ENCODE measurements at regions not wholly inside any gene's neighbourhood (a gene's known extent, or its start where the extent isn't known, plus 50 kb on each side); places are given as distances from the start of the nearest gene placed in this dataset.
"Not testable (repeated sequence)": the region's sequence is repeated elsewhere in the genome, so short reads cannot be mapped to it uniquely, and the experiment has no call there.

DNA sequence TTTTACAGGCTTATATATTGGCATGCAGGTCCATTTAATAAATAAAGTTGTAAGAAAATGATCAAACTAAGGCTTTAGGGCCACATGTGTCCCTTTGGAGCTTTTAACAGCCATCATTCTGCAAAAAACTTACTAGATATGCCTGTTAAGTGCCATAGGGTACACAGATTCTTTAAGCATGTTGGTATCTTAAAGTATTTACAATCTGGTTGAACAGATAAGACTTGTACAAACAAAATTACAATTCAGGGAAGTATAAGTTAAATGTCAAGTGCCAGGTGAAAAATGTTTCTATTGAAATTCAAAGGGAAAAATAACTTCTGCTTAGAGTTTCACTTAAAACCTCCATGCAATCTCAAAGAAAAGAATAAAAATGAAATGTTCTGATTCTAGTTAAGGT lies 558.4 kb upstream of the ST8SIA4 start:
- H3K27ac ChIP-seq: no peak overlapping the region
- H3K36me3 ChIP-seq (replicated peaks): no peaks in the 10 kb centered on the region
- in situ Hi-C loops (cut with HindIII; ENCODE audit: low pct_ligation_motif_present, low sequenced_read_pairs): no loop called here
- no peak overlapping the region for H3K4me3 ChIP-seq (ENCODE audit: low read depth, low read length)
- DNase-seq: no peak
- TF ChIP-seq, protein P1, sequence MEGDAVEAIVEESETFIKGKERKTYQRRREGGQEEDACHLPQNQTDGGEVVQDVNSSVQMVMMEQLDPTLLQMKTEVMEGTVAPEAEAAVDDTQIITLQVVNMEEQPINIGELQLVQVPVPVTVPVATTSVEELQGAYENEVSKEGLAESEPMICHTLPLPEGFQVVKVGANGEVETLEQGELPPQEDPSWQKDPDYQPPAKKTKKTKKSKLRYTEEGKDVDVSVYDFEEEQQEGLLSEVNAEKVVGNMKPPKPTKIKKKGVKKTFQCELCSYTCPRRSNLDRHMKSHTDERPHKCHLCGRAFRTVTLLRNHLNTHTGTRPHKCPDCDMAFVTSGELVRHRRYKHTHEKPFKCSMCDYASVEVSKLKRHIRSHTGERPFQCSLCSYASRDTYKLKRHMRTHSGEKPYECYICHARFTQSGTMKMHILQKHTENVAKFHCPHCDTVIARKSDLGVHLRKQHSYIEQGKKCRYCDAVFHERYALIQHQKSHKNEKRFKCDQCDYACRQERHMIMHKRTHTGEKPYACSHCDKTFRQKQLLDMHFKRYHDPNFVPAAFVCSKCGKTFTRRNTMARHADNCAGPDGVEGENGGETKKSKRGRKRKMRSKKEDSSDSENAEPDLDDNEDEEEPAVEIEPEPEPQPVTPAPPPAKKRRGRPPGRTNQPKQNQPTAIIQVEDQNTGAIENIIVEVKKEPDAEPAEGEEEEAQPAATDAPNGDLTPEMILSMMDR (IDR thresholded peaks at IDR 0.05; ENCODE audit: low read depth, low read length, missing control alignments): no peak
- no peaks in the 10 kb centered on the region for H3K27me3 ChIP-seq (replicated peaks)

DNA sequence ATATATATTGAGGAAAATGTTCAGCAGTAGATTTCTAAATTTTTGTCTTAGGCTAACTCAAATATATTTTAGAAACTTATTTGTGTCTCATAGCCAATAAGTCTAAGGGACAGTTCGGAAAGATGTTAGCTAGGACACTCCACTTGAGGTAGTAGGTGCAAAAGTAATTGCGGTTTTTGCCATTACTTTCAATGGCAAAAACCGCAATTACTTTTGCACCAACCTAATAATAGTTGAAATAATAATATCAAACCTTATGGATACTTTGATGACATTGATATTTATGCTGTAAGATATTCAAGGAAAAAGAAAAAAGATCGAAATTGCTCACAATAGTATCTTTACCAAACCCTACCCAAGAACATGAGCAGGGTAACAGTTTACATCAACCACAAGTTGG lies 555.5 kb upstream of the ST8SIA4 start:
- no peak for DNase-seq
- in situ Hi-C loops (cut with HindIII; ENCODE audit: low pct_ligation_motif_present, low sequenced_read_pairs): no loop called here
- H3K27ac ChIP-seq: no peak overlapping the region
- no peak overlapping the region for H3K4me3 ChIP-seq (ENCODE audit: low read depth, low read length)
- H3K27me3 ChIP-seq (replicated peaks): no peaks in the 10 kb centered on the region
- TF ChIP-seq, protein P1 (IDR thresholded peaks at IDR 0.05; ENCODE audit: low read depth, low read length, missing control alignments): no peak
- no peaks in the 10 kb centered on the region for H3K36me3 ChIP-seq (replicated peaks)

DNA sequence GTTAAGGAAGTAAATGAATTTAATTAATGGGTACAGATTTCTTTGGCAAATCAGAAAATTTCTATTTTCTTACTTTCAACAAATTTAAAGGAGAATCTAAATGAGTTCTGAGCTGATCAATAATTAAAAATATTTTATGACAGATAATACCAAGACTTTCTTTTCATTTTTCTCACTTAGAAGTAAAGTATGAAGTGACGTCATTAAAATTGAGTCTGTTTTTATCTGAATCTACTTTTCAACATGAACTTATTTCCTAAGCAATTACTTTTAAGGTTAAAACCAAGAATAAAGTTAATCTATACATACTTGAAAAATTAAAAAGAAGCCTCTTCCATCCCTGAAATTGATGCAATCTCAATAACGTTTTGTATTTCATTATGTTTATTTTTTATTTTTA lies 552.8 kb upstream of the ST8SIA4 start:
- Histone ChIP-seq H3K4me3 (ENCODE audit: low read depth, low read length) (no peak overlapping the region), H3K27me3 (replicated peaks) (no peaks in the 10 kb centered on the region), H3K36me3 (replicated peaks) (no peaks in the 10 kb centered on the region), H3K27ac (no peak overlapping the region)
- DNase-seq: no peak
- TF ChIP-seq, protein P1 (IDR thresholded peaks at IDR 0.05; ENCODE audit: low read depth, low read length, missing control alignments): no peak
- in situ Hi-C loops (cut with HindIII; ENCODE audit: low pct_ligation_motif_present, low sequenced_read_pairs): no loop called here

DNA sequence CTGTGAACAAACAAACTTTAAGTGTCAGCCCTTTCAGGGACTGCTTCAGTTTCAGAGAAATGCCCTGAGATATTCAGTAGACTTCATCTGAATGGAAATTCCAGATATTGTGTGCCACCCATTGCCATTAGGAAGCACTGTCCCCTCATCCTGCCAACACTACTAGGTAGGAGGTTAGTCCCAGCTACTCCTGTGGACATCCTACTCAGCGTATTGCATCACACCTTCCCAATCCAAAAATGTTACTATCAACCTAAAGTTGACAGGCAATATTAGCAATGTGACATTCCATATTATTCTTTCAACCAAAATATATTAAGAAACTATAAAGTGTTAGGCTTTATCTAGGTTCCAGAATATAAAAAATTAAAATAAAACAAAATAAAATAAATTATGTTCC lies 552.0 kb upstream of the ST8SIA4 start:
- Histone ChIP-seq H3K27me3 (replicated peaks) (no peaks in the 10 kb centered on the region), H3K27ac (no peak overlapping the region), H3K36me3 (replicated peaks) (no peaks in the 10 kb centered on the region), H3K4me3 (ENCODE audit: low read depth, low read length) (no peak overlapping the region)
- TF ChIP-seq, protein P1 (IDR thresholded peaks at IDR 0.05; ENCODE audit: low read depth, low read length, missing control alignments): no peak
- in situ Hi-C loops (cut with HindIII; ENCODE audit: low pct_ligation_motif_present, low sequenced_read_pairs): no loop called here
- no peak for DNase-seq

DNA sequence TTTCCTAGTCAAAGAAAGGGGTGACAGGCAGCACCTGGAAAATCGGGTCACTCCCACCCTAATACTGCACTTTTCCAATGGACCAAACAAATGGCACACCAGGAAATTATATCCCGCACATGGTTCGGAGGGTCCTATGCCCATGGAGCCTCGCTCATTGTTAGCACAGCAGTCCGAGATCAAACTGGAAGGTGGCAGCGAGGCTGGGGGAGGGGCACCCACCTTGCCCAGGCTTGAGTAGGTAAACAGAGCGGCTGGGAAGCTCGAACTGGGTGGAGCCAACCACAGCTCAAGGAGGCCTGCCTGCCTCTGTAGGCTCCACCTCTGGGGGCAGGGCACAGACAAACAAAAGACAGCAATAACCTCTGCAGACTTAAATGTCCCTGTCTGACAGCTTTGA lies 539.2 kb upstream of the ST8SIA4 start:
- DNase-seq; in situ Hi-C loops (cut with HindIII; ENCODE audit: low pct_ligation_motif_present, low sequenced_read_pairs): not testable (repeated sequence)

DNA sequence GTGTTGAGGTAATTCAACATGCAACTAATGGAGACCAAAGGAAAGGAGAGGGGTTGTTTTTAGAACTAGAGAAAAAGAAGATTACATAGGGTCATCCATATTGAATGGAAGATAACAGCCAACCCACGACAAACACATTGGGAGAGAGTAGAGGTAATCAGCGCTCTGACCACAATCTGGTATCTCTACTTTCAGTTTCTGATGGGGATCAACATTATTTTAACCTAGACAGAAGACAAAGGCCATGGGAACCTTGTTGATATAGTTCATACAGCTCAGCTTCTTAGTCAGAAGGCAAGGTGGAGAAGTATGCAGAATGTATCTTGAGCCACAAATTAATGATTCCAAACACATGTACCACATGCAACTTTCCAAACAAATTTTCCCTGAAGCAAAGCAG lies 537.1 kb upstream of the ST8SIA4 start:
- no peak overlapping the region for H3K27ac ChIP-seq
- H3K27me3 ChIP-seq (replicated peaks): no peaks in the 10 kb centered on the region
- H3K36me3 ChIP-seq (replicated peaks): no peaks in the 10 kb centered on the region
- no peak overlapping the region for H3K4me3 ChIP-seq (ENCODE audit: low read depth, low read length)
- TF ChIP-seq, protein P1 (IDR thresholded peaks at IDR 0.05; ENCODE audit: low read depth, low read length, missing control alignments): no peak
- DNase-seq: no peak
- in situ Hi-C loops (cut with HindIII; ENCODE audit: low pct_ligation_motif_present, low sequenced_read_pairs): no loop called here

More for the DNA sequence above, 539.2 kb upstream of the ST8SIA4 start:
- not testable (repeated sequence) for H3K36me3 ChIP-seq (replicated peaks); H3K27ac ChIP-seq; H3K27me3 ChIP-seq (replicated peaks); H3K4me3 ChIP-seq (ENCODE audit: low read depth, low read length)
